HT-29 (cell line): ENCODE measurements at regions not wholly inside any gene's neighbourhood (a gene's known extent, or its start where the extent isn't known, plus 50 kb on each side); places are given as distances from the start of the nearest gene placed in this dataset.
"Not testable (repeated sequence)": the region's sequence is repeated elsewhere in the genome, so short reads cannot be mapped to it uniquely, and the experiment has no call there.

Source experiments
- DNase-seq: peaks from one replicate; pipeline ENCODE4 v3.0.0-alpha.2; 2015; ENCODE audit warnings: low spot score

DNA sequence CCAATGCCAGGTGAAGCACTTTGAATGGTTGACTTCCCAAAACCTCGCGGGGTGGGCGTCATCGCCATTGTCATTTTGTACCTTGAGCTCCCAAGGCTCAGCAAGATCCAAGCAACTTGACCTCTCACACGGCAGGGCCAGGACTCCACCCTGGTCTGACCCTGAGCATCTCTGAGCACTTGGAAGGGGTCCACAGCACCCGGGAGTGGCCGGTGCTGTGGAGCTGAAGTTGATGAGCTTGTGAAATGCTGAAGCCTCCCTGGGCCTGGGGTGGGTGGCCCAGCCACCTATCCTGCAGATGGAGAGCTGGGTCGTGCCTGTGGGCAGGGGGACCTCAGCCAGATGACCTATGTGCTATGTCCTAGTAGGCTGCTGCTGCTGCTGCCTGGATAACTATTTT is 283.3 kb upstream of the FOXF1 start:
- no peak for DNase-seq

DNA sequence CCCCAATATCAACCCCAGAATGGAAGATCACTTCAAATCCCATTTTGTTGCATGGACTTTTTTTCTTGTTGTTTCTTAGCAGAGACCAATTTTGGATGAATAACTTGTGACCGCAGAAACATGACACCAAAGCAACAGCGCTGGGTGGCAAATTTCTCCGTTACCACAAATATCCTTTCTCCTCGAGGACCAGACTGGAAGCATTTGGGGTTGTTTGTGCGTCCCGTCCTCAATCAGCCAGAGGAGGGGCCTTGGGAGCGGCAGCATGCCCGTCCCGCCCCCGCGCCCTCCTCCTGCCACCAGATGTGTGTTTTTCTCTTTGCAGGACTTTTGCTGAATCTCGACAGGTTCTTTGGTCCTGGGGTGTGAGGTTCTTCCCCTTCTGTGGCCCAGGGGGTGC is 282.5 kb upstream of the FOXF1 start:
- DNase-seq: no peak

DNA sequence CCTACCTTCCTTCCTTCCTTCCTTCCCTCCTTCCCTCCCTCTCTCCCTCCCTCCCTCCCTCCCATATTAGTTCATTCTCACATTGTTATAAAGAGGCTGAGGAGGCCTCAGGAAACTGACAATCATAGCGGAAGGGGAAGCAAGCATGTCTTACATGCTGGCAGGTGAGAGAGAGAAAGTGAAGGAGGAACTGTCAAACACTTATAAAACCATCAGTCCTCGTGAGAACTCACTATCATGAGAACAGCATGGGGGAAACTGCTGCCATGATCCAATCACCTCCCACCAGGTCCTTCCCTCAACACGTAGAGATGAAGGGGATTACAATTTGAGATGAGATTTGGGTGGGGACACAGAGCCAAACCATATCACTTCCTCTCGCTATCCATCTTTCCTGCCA is 281.6 kb upstream of the FOXF1 start:
- DNase-seq: no peak

DNA sequence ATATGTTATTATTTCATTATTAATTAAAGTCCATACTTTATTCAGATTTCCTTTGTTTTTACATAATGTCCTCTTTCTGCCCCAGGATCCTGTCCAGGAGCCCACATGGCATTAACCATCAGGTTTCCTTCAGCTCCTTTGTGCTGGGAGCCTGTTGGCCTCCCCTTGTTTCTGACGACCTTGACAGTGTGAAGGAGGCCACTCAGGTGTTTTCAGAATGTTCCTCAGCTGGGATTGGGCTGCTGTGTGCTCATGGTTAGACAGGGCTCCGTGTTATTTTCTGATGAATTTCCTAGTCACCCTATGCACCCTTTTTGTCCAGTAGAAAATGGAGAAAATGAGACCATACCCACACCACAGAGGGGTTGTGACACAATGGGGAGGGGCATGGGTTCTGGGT is 281.0 kb upstream of the FOXF1 start:
- DNase-seq: no peak

DNA sequence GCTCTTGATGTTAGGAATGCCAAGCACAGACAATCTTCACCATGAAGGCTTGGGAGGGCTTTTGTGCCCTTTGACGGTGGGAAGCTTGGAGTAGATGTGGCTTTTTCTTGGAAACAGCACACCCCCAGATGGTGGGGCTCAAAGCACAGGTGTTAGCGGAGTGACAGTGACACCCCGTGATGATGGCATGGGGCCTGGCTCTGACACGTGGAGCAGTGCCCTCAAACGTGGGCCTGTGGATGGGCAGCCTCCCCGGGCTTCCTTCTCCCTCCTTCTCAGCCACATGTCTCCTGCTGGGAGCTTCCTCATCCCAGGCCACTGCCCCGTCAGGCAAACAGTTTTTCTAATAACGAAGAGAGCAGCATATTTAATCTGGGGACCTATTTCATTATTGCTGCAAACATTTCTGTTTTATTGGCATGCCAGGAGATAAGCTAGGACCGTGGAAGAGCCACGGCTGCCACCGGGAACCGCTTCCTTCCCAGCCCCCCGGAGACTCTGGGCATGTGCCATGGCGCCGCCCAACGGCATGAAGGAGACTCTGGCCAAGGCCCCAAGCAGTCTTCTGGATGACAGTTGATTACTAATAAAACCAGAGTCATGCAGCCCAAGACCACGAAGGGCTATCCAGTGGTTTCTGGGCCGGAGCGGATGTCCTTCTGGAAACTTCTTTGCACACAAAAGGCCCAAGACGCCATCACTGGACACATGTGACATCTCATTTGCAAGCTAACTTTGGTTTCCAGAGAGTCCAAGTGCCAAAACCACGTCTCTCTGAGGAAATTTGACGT is 280.3 kb upstream of the FOXF1 start:
- DNase-seq: no peak

DNA sequence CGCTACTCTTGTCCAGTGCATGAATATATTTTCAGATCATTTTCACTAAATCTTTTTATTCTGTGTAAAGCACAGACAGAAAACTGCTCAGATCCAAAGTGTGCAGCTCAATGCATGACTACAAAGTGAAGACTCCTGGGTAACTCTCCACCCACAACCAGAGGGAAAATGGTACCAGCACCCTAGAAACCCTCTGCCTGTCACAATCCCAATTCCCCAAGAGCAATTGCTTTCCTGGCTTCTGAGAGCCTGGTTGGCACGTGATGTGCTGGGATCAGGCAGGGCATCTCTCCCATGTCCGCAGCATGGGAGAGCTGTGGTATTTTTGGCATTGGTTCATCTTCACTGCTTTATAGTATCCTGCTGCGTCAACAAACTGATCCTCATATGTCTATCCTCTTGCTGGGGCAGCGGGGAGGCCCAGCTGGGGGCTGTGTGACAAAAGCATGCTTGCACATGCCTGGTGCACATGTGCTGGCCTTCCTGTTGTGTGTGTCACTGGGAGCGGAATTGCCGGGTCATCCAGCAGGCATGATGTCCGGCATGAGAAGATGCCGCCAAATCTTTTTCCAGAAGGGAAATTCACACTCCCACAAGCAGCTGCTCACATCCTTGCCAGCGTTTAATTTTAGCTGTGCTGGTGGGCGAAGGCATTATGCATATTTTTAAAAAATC is 278.9 kb upstream of the FOXF1 start:
- no peak for DNase-seq

DNA sequence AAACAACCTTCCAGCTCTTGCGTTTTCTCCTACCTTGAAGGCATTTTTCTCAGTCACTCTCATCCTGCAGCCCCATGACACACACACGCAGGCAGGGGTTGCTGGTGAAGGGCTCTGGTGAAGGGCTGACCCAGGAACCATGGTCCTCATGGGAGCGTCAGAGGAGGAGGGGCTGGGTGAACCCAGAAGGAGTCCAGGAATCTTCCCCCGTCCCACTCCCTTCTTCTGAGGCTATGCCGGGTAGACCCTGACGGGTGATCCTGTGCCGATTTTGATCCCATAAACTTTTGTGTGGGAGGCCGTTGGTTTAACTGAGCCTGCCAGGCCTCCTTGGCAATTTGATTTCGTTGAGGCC is 278.4 kb upstream of the FOXF1 start:
- DNase-seq: no peak

DNA sequence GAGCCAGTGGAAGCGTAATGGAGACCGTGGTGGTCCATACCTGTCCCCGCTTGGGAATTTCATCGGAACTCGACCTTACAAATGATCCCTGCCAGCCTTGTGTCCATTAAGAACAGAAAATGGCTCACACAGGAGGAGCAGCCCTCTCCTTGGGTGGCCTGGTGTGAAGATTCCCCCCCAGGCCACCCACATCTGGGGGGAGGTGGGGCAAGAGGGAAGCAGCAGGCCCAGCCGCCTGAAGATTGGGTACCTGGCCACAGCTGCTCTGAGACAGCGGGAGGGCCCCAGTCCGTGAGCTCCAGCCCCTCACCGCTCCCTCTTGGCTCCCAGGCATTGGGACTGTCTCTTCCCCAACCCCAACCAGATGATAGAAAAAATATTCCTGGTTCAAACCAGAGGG is 277.8 kb upstream of the FOXF1 start:
- DNase-seq: no peak

DNA sequence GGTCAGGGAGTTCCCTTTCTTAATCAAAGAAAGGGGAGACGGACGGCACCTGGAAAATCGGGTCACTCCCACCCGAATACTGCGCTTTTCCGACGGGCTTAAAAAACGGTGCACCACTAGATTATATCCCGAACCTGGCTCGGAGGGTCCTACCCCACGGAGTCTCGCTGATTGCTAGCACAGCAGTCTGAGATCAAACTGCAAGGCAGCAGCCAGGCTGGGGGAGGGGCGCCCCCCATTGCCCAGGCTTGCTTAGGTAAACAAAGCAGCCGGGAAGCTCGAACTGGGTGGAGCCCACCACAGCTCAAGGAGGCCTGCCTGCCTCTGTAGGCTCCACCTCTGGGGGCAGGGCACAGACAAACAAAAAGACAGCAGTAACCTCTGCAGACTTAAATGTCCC is 276.8 kb upstream of the FOXF1 start:
- not testable (repeated sequence) for DNase-seq

DNA sequence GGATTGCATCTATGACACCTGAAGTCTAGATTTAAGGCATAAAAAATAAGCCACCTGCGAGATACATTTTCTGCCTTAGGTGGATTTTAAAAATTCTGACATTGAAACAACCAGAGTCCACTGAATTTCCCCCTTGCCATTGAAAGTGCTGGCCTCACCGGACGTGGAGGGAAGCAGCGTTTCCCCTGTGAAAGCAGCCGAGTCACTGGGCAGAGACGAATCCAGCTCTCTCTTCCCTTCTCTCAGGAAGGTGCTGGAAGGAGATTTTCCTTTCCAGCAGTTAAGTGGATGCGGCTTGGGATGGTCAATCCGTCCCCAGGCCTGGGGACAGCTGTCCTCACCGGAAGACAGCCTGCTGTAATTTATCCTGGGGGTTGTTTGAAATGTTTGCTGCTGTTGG is 270.9 kb upstream of the FOXF1 start:
- no peak for DNase-seq

DNA sequence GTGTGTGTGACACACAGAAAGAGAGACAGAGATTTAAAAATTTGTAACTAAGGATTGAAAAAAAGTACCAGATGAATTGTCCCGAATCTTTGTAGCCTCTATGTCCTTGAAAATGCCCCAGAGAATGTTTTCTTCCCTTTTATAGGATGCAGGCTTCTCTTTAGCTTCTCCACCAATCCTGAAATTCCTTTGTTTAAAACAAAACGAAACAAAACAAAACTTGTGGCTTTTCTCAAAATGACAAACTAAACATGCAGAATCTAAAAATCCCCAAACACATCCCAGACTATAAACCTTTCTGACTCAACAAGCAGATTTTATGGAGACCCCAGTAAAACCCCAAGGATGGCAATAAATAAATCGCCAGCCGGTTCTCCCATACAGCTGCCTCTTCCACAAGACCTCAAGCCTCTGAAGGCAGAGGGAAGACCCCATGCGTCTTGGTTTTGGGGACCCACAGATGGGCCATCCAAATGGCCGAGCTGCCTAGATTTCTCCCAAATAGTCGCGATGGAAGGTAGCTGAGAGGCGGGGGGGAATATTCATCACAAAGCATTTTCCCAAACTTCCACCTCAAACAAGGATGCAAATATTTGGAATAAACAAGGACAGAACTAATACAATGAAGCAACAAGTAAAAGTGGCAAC is 269.5 kb upstream of the FOXF1 start:
- no peak for DNase-seq

DNA sequence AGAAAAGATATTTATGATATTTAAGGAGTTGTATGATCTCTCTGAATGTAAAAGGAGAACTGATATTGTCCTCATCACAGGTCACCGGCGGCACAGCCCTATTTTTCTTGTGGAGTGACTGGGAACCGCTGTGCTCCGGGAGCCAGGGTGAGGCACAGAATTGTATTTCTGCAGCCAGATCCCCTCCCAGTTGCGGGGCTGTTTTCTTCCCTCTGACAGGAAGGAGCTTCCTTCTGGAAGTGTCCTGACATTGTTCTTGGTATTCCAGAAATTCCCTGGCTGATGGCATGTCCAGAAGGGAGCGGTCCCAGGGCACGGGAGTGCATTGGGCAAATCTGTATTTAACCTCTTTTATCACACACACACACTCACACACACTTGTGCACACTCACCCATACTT is 268.6 kb upstream of the FOXF1 start:
- DNase-seq: no peak

DNA sequence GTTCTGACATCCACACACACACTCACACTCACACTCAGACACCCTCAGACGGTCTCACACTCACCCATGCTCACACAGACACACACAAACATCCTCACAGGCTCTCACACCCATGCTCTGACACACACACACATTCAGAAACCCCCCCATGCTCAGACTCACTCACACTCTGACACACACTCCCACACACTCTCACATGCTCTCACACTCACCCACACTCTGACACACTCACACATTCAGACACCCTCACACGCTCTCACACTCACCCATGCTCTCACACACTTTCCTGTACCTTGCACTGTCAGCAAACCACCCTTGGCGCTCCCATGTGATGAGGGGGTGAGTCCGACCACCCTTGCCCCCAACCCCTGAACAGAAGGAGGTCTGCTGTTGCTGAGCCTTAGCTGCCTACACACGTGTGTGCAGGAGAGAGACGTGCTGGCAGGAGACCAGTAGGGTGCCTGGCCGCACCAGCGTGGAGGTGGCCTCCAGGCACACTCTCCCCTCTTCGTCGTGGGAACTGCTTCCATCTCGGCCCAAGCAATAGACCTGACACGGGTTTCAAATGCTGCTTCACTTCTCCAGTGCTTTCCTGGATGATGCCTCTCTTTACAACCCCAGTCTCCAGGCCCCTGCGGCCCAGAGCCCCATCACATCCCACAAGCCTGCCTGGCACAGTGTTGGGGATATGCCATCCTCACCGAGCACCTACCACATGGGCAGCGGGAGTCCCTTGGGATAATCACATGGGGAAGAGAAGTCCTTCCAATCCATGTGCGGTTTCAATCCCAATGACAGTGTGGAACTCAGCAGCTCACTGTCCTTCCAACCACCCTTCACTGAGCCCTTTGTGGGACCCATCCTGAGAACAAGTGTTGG is 267.8 kb upstream of the FOXF1 start:
- no peak for DNase-seq

DNA sequence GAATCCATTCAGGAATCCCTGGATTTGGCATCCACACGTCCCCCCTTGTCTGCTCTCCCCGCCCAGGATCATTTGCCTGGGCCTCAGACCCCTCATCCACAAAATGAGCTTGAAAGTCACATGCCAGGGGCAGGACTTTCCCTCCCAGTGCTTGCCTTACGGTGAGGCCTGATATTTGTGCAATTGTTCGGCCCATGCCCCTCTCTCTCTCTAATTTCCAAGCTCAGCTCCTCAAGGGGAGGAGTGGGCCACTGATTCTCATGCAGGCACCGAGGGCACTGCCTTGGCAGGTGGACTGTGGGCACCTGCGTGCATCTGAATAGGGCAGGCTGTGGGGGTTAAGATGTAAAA is 267.2 kb upstream of the FOXF1 start:
- DNase-seq: no peak

DNA sequence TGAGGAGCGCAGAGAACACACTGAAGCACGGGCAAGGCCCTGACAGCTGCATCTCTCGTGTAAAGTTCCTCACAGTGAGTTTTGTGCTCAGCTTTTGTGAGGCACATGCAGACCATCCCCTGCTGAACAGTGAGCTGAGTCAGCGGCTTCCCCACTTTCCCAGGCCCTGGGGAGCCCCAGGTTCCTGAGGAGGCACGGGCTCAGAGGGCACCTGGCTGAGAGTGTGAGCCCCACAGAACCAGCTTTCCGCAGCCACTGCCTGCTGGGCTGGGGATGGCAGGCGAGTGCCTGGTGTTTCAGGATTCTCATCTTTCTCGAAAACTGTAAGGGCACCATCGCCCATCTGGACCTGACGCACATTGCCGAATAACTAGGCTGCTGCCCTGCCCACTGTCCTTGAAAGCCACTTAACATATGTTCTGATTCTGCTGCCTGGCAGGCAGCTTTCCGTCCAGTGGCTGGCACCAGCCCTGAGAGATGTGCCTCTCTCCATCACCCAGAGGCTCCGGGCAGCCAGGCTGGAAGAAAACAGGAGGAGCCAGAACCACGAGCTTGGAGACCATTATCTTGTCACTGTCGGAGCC is 266.7 kb upstream of the FOXF1 start:
- no peak for DNase-seq

DNA sequence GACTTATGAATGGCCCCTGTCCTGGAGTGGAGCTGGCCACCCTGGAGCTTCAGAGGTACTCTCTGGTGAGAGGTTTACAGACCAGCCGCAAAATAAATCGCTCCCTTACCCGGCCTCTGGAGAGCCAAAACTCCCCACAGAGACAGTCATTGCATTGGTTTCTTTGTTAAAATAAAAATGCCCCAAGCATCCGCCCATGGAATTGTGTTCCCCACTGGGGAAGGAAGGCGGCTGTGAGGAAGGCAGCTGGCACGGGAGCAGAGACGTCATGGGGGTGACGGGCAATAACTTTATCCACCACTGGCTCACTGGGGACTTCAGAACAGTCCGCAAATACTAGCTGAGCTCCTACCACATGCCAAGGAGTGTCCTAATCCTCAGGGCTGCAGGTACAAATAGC is 266.2 kb upstream of the FOXF1 start:
- DNase-seq: no peak

DNA sequence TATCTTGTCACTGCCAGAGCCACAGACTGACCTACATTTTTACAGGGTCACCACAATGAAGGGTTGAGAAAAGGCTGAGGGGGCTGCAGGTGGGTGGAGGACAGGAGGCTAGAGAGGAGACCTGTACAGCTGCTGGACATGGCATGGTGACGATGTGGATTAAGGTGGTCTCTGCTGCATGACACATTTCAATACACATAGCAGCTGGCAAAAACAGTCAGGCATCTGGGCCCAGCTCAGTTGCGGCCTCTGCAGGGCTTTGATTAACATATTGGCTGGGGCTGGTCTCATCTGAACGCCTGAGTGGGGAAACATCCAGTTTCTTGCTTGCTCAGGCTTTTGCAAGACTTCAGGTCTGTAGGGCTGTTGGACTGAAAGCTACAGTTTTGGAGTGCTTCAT is 265.4 kb upstream of the FOXF1 start:
- no peak for DNase-seq

DNA sequence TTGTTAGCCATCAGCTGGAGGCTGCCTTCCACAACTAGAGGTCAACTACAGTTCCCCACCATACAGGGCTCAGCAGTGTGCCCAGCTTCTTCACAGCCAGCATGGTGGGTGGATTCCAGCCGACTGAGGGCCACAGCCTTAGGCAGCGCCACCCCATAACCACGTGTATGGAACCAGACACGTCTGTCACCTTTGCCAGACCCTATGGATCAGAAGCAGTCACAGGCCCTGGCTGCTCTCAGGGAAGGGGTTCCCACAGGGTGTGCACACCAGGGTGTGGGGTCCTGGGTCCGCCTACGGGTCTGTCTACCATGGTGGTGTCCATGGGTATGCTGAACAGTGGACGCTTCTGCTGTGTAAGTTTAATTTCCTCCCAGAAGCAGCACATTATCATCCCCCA is 265.0 kb upstream of the FOXF1 start:
- no peak for DNase-seq

DNA sequence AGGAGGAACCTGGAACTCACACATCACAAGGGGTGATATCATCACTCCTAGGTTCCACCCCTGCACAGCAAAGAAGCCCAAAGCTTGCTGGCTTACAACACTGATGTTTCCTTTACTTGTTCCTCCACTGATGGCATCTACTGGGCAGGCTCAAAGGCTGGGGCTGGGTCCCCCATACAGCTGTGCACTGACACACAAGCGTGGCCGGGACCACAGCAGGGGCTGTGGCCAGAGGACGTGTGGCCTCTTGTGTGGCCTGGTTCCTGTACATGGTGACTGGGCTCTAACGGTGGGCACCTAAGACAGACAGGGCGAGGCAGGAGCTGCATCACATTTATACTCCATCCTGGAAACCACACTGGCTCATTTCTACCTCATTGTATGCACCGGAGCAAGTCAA is 264.4 kb upstream of the FOXF1 start:
- DNase-seq: no peak

DNA sequence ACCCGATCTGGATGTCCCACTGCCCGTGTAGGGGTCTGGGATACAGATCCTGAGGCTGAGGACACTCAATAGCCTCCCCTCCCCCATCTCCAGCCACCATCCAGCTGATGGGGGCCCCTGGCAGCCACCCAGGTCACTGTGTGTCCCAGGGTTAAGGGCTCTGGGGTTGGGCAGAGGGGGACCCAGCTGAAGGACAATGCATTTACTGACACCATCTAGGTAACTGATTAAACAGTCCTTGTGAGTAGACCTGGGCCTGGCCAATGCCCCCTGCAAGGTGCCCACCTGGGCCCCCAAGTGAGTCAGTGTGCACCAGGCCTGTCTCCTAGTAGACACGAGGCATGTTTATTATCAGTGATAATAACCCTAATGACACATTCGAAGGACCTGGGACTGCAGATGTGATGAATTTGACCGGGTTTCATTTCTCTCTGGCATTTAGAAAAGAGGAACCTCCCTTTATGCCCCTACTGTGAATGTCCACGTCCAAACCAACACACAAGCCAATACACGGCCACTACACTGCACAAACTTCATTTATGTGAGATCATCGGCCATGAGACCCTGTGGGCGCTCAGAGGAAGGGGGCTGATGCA is 261.9 kb upstream of the FOXF1 start:
- DNase-seq: no peak

DNA sequence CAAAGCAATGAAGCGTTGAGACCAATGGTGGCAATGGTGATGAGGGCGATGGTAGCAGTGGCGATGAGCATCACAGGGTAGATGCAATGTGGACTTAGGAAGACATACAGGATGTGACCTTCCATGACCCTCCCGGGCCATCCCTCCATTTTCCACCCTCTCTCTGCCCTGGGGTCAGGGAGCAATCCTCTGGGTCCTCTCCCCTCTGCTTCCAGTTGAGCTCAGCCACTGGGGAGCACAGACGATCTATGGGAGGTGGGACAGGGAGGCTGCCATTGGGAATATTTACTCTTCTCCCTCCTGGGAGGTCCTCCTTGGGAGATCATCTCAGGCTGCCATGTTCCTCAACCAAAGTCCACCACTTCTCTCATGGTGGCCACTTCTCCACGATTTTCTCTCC is 260.7 kb upstream of the FOXF1 start:
- no peak for DNase-seq

DNA sequence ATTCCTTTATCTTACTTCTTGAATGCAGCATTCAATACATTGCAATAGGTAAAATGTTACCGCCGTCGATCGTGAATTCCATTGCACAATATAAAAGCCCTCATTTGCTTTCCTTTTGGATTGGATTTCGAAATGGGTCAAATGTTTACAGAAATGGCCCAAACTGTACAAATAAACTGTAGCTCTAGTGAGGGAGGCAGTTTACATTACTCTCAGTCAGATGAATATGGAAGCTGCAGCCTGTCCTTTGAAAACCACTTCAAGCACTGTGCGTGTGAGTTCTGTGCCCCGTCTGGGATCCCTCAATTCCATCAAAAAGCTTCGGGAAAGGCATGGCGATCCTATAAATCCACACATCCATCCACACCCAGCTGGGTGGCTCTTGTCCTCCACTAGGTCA is 258.6 kb upstream of the FOXF1 start:
- DNase-seq: no peak
